NT2/D1 (cell line): ENCODE measurements at regions not wholly inside any gene's neighbourhood (a gene's known extent, or its start where the extent isn't known, plus 50 kb on each side); places are given as distances from the start of the nearest gene placed in this dataset.

ENCODE experiments used
- DNase-seq: peaks from one replicate; pipeline ENCODE4 v3.0.0-alpha.2; 2011; ENCODE audit warnings: low read depth, low spot score
- H3K27me3 ChIP-seq: 2 replicates; pipeline ENCODE4 v1.6.0; 2011; ENCODE audit warnings: mild to moderate bottlenecking; ENCODE audit not compliant: insufficient read length, insufficient read depth
- H3K36me3 ChIP-seq: 2 replicates; pipeline ENCODE4 v1.6.1; 2011; ENCODE audit warnings: mild to moderate bottlenecking, low read length, mixed read lengths; ENCODE audit not compliant: insufficient read depth, insufficient read length
- H3K4me1 ChIP-seq: 2 replicates; pipeline ENCODE4 v1.5.1; 2011; ENCODE audit not compliant: insufficient read depth, insufficient read length
- H3K4me3 ChIP-seq: 2 replicates; pipeline ENCODE4 v1.5.1; 2011; ENCODE audit warnings: low read depth; ENCODE audit not compliant: insufficient read length
- H3K9ac ChIP-seq: 2 replicates; pipeline ENCODE4 v1.6.0; 2011; ENCODE audit warnings: low read depth; ENCODE audit not compliant: insufficient read length
- H3K9me3 ChIP-seq: 2 replicates; pipeline ENCODE4 v1.5.1; 2011; ENCODE audit warnings: mild to moderate bottlenecking, low read length; ENCODE audit not compliant: insufficient read depth
- SUZ12 ChIP-seq: IDR thresholded peaks from 2 replicates; pipeline ENCODE4 v1.6.1; 2011; ENCODE audit not compliant: insufficient read length, insufficient read depth; ENCODE audit errors: extremely low read depth
- YY1 ChIP-seq: IDR thresholded peaks from 2 replicates; pipeline ENCODE4 v1.6.1; 2011; ENCODE audit not compliant: insufficient read length, insufficient read depth
- ZNF274 ChIP-seq: IDR thresholded peaks from 2 replicates; pipeline ENCODE4 v1.6.1; 2011; ENCODE audit warnings: mild to moderate bottlenecking, low read depth, low read length

DNA sequence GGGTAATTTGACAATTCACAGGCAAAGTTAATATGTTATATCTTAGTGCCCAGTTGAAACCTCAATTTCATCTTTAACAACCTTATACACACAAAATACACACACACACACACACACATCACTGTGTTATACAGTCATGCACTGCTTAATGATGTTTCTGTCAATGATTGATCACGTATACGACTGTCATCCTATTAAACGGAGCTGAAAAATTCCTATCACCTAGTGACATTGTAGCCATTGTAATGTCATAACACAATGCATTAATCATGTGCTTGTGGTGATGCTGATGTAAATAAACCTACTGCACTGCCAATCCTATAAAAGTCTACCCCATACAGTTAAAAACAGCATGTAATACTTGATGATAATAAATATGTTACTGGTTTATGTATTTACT lies 64.8 kb upstream of the HLA-E start:
- H3K36me3 ChIP-seq = no peaks in the 10 kb centered on the region
- H3K27me3 ChIP-seq = no peaks in the 10 kb centered on the region
- 0 out of 2 replicates have a peak, but pooled peaks cover 2% of the 10 kb centered on the region for H3K9me3 ChIP-seq
- no peak for DNase-seq
- H3K4me3 ChIP-seq = no peak overlapping the region
- TF ChIP-seq YY1 = no peak
- no peak for TF ChIP-seq SUZ12
- TF ChIP-seq ZNF274 = no peak
- no peaks in the 10 kb centered on the region for H3K4me1 ChIP-seq
- H3K9ac ChIP-seq = no peak overlapping the region
